ENCODE measurements at regions not wholly inside any gene's neighbourhood (a gene's known extent, or its start where the extent isn't known, plus 50 kb on each side); places are given as distances from the start of the nearest gene placed in this dataset.

DNA sequence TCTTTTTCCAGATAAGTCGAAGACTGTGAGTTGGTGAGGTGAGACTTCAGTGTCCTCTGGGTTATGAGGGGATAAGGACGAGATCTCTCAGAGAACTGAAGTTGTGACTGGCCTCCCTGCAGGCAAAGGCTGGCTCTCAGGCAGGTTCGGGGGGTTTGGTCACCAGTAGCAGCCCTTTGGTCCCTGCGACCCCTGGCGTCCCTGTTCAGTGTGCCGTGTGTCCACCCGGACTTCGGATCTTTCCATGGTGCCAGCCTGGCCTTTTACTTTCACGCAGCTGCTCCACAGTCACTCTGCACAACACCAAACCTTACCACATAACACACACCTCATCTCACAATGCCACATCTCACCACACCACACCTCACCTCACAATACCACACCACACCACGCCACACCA is 131.9 kb downstream of the ERMARD start:
- TF ChIP-seq, protein P1, sequence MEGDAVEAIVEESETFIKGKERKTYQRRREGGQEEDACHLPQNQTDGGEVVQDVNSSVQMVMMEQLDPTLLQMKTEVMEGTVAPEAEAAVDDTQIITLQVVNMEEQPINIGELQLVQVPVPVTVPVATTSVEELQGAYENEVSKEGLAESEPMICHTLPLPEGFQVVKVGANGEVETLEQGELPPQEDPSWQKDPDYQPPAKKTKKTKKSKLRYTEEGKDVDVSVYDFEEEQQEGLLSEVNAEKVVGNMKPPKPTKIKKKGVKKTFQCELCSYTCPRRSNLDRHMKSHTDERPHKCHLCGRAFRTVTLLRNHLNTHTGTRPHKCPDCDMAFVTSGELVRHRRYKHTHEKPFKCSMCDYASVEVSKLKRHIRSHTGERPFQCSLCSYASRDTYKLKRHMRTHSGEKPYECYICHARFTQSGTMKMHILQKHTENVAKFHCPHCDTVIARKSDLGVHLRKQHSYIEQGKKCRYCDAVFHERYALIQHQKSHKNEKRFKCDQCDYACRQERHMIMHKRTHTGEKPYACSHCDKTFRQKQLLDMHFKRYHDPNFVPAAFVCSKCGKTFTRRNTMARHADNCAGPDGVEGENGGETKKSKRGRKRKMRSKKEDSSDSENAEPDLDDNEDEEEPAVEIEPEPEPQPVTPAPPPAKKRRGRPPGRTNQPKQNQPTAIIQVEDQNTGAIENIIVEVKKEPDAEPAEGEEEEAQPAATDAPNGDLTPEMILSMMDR (IDR thresholded peaks at IDR 0.05), result no peak
- H3K27ac ChIP-seq, result no peak overlapping the region

DNA sequence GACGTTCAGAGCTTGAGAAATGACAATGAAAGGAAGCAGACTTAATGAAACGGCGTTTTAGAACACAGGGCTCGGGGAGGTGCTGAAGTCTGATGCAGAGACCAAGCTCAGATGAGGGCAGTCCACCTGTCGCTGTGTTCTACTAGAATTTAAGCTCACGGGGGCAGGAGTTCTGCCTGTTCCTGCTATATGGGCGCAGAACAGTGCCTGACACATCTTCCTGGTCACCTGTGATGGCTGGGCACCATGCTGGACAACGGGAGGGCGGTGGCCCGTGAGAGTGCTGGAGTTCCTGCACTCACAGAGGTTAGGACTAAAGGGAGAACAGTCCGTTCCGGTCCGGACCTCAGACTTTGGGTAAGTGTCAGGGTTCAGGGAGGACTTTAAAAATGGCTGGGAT is 130.6 kb downstream of the ERMARD start:
- no peak overlapping the region for H3K27ac ChIP-seq
- no peaks in the 10 kb centered on the region for H3K27me3 ChIP-seq (ENCODE audit: control insufficient read depth, insufficient read depth, low read length)
- no peak overlapping the region for H2AFZ ChIP-seq
- H3K9me3 ChIP-seq (ENCODE audit: control insufficient read depth, low read length), result no peaks in the 10 kb centered on the region
- no peak overlapping the region for H3K9ac ChIP-seq
- H3K79me2 ChIP-seq, result no peaks in the 10 kb centered on the region
- H3K36me3 ChIP-seq (ENCODE audit: control insufficient read depth, insufficient read depth, low read length), result no peaks in the 10 kb centered on the region
- H3K4me2 ChIP-seq (ENCODE audit: low read length), result no peak overlapping the region
- TF ChIP-seq, protein P1 (IDR thresholded peaks at IDR 0.05), result no peak
- no peak overlapping the region for H3K4me3 ChIP-seq (ENCODE audit: low read depth, low read length)
- no peaks in the 10 kb centered on the region for H3K4me1 ChIP-seq

More for the DNA sequence above, 131.9 kb downstream of the ERMARD start:
- no peaks in the 10 kb centered on the region for H3K79me2 ChIP-seq
- no peak overlapping the region for H3K4me3 ChIP-seq (ENCODE audit: low read depth, low read length)
- H3K4me2 ChIP-seq (ENCODE audit: low read length), result no peak overlapping the region
- H3K4me1 ChIP-seq, result no peaks in the 10 kb centered on the region
- H2AFZ ChIP-seq, result no peak overlapping the region
- H3K27me3 ChIP-seq (ENCODE audit: control insufficient read depth, insufficient read depth, low read length), result no peaks in the 10 kb centered on the region
- H3K9ac ChIP-seq, result no peak overlapping the region
- H3K36me3 ChIP-seq (ENCODE audit: control insufficient read depth, insufficient read depth, low read length), result no peaks in the 10 kb centered on the region
- no peaks in the 10 kb centered on the region for H3K9me3 ChIP-seq (ENCODE audit: control insufficient read depth, low read length)

DNA sequence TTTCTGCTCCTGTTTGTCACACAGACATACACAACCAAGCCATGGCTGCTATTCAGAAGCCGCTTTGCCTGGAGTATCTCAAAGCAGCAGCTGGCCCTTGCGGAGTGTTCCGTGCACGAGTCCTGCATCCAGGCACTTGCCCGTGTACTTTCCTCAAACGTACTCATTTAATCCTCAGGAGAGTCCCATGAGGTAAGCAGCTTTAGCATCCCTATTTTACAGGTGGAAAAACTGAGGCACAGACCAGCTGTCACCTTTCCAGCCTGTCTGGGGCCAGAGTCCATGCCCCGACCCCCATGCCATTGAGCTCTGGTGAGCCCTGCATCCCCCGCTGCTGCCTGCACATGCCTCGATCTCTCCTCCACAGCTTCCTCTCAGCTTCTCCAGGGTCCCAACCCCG is 130.0 kb downstream of the ERMARD start:
- Histone ChIP-seq H3K4me1 (no peaks in the 10 kb centered on the region), H3K9me3 (ENCODE audit: control insufficient read depth, low read length) (no peaks in the 10 kb centered on the region), H3K9ac (no peak overlapping the region), H3K4me3 (ENCODE audit: low read depth, low read length) (no peak overlapping the region), H3K27me3 (ENCODE audit: control insufficient read depth, insufficient read depth, low read length) (no peaks in the 10 kb centered on the region), H3K4me2 (ENCODE audit: low read length) (no peak overlapping the region), H3K27ac (no peak overlapping the region), H2AFZ (no peak overlapping the region), H3K79me2 (no peaks in the 10 kb centered on the region), H3K36me3 (ENCODE audit: control insufficient read depth, insufficient read depth, low read length) (no peaks in the 10 kb centered on the region)
- TF ChIP-seq, protein P1 (IDR thresholded peaks at IDR 0.05), result no peak

DNA sequence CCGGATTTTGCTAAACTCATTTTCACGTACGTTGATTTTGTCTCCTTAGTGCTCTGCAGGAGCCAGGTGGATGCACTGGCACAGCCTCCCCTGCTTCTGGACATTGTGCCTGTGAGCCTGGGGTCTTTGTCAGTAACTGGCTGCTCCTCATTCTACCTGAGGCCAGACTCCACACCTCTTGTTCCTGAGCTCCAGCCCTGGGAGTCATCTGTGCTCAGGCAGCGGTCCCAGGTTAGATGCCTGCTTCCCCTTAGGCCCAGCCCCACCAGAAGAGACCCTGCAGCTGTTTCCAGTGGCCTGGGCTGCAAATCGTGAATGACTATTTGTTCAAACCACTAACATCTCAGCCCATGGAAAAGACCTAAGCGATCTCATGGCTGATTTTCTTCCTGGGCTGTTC is 129.1 kb downstream of the ERMARD start:
- H3K9ac ChIP-seq, result no peak overlapping the region
- H2AFZ ChIP-seq, result no peak overlapping the region
- TF ChIP-seq, protein P1 (IDR thresholded peaks at IDR 0.05), result no peak

DNA sequence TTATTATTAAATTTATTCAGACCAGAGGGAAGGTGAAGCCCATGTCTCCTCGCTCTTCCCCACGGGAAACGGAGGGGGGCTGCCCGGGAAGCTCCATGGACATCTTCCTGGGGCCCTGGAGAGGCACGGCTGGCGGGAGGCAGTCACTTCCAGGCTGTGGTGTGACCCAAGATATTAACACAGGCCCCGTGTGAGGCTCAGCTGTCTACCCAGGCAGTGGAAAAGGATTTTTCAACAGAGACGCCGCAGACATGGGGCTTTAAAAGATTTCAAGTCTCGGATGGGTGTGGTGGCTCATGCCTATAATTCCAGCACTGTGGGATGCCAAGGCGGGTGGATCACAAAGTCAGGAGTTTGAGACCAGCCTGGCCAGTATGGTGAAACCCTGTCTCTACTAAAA is 117.9 kb downstream of the ERMARD start:
- Histone ChIP-seq H3K27me3 (ENCODE audit: control insufficient read depth, insufficient read depth, low read length) (no peaks in the 10 kb centered on the region), H3K4me1 (no peaks in the 10 kb centered on the region), H2AFZ (no peak overlapping the region), H3K4me3 (ENCODE audit: low read depth, low read length) (no peak overlapping the region), H3K4me2 (ENCODE audit: low read length) (no peak overlapping the region), H3K9ac (no peak overlapping the region), H3K36me3 (ENCODE audit: control insufficient read depth, insufficient read depth, low read length) (no peaks in the 10 kb centered on the region), H3K79me2 (no peaks in the 10 kb centered on the region), H3K27ac (no peak overlapping the region), H3K9me3 (ENCODE audit: control insufficient read depth, low read length) (no peaks in the 10 kb centered on the region)
- TF ChIP-seq, protein P1 (IDR thresholded peaks at IDR 0.05), result no peak

More for the DNA sequence above, 129.1 kb downstream of the ERMARD start:
- Histone ChIP-seq H3K4me3 (ENCODE audit: low read depth, low read length) (no peak overlapping the region), H3K4me1 (no peaks in the 10 kb centered on the region), H3K27me3 (ENCODE audit: control insufficient read depth, insufficient read depth, low read length) (no peaks in the 10 kb centered on the region), H3K4me2 (ENCODE audit: low read length) (no peak overlapping the region), H3K36me3 (ENCODE audit: control insufficient read depth, insufficient read depth, low read length) (no peaks in the 10 kb centered on the region), H3K79me2 (no peaks in the 10 kb centered on the region), H3K9me3 (ENCODE audit: control insufficient read depth, low read length) (no peaks in the 10 kb centered on the region), H3K27ac (no peak overlapping the region)
